NT2/D1 (cell line): ENCODE measurements at regions not wholly inside any gene's neighbourhood (a gene's known extent, or its start where the extent isn't known, plus 50 kb on each side); places are given as distances from the start of the nearest gene placed in this dataset.

Experiments used
- SUZ12 ChIP-seq: IDR thresholded peaks from 2 replicates; pipeline ENCODE4 v1.6.1; 2011; ENCODE audit not compliant: insufficient read length, insufficient read depth; ENCODE audit errors: extremely low read depth
- YY1 ChIP-seq: IDR thresholded peaks from 2 replicates; pipeline ENCODE4 v1.6.1; 2011; ENCODE audit not compliant: insufficient read length, insufficient read depth

- TF ChIP-seq SUZ12 (no peak), YY1 (no peak)
Observed at GRCh38 chr5:2094616-2094995, 211.9 kb upstream of the IRX4 start.
